Endothelial cell (in vitro differentiated cells): ENCODE measurements at regions not wholly inside any gene's neighbourhood (a gene's known extent, or its start where the extent isn't known, plus 50 kb on each side); places are given as distances from the start of the nearest gene placed in this dataset.

Experiments used
- DNase-seq: peaks from one replicate; pipeline ENCODE4 v3.0.0; 2021; ENCODE audit warnings: low spot score
- H3K27ac Mint-ChIP-seq: one replicate; pipeline ENCODE4 v1.8.0; 2021; ENCODE audit warnings: mixed read lengths, inconsistent platforms; ENCODE audit not compliant: unreplicated experiment
- H3K27me3 Mint-ChIP-seq: one replicate; pipeline ENCODE4 v1.8.0; 2021; ENCODE audit warnings: mild to moderate bottlenecking, moderate library complexity, mixed read lengths, inconsistent platforms; ENCODE audit not compliant: unreplicated experiment
- H3K36me3 Mint-ChIP-seq: one replicate; pipeline ENCODE4 v1.8.0; 2021; ENCODE audit warnings: mild to moderate bottlenecking, low read depth, mixed read lengths, inconsistent platforms; ENCODE audit not compliant: unreplicated experiment
- H3K4me1 Mint-ChIP-seq: one replicate; pipeline ENCODE4 v1.8.0; 2021; ENCODE audit warnings: mild to moderate bottlenecking, mixed read lengths, inconsistent platforms; ENCODE audit not compliant: unreplicated experiment
- H3K4me3 Mint-ChIP-seq: one replicate; pipeline ENCODE4 v1.8.0; 2021; ENCODE audit warnings: mild to moderate bottlenecking, mixed read lengths, inconsistent platforms; ENCODE audit not compliant: unreplicated experiment
- H3K9me3 Mint-ChIP-seq: one replicate; pipeline ENCODE4 v1.8.0; 2021; ENCODE audit warnings: mixed read lengths, inconsistent platforms; ENCODE audit not compliant: unreplicated experiment
- TF ChIP-seq, protein P1 (sequence below): fragments of 200-600 bp; sonication (generic); IDR thresholded peaks from one replicate; pipeline ENCODE4 v1.5.0; 2021; ENCODE audit warnings: antibody characterized with exemption; ENCODE audit not compliant: unreplicated experiment

GRCh38 chr3:18870642-18871041 is 277.7 kb upstream of the KCNH8 start:
- H3K9me3 Mint-ChIP-seq, result no peaks in the 10 kb centered on the region
- DNase-seq, result no peak
- H3K27me3 Mint-ChIP-seq, result no peaks in the 10 kb centered on the region
- no peak overlapping the region for H3K27ac Mint-ChIP-seq
- TF ChIP-seq, protein P1, sequence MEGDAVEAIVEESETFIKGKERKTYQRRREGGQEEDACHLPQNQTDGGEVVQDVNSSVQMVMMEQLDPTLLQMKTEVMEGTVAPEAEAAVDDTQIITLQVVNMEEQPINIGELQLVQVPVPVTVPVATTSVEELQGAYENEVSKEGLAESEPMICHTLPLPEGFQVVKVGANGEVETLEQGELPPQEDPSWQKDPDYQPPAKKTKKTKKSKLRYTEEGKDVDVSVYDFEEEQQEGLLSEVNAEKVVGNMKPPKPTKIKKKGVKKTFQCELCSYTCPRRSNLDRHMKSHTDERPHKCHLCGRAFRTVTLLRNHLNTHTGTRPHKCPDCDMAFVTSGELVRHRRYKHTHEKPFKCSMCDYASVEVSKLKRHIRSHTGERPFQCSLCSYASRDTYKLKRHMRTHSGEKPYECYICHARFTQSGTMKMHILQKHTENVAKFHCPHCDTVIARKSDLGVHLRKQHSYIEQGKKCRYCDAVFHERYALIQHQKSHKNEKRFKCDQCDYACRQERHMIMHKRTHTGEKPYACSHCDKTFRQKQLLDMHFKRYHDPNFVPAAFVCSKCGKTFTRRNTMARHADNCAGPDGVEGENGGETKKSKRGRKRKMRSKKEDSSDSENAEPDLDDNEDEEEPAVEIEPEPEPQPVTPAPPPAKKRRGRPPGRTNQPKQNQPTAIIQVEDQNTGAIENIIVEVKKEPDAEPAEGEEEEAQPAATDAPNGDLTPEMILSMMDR, result no peak
- H3K4me3 Mint-ChIP-seq, result no peak overlapping the region
- no peaks in the 10 kb centered on the region for H3K36me3 Mint-ChIP-seq
- no peaks in the 10 kb centered on the region for H3K4me1 Mint-ChIP-seq

DNA sequence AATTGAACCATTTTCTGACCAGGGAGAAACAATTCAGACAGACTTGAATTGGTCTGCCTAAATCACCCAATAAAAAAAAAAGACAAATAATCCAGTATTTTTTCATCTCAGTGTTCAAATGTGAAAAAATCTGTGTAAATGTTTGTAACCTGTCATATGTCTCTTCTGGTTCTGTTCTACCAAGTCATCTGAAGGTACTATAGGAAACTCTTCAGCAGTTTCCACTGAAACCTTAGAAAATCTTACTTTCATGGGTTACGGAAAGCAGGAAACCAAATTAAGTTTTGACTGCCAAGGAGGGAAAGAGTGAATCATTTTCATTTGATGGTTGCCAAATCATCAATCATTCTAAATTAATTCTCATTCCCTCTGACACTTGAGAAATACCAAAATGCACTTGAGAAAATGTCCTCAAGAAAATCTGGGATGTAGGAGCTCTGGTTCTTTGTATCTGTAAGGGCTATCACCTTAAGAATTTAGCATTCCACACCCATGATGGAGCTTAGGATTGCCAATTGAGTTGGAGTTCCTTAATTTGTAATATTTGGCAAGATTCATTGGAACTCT is 278.2 kb upstream of the KCNH8 start:
- H3K4me3 Mint-ChIP-seq, result no peak overlapping the region
- H3K27me3 Mint-ChIP-seq, result no peaks in the 10 kb centered on the region
- no peaks in the 10 kb centered on the region for H3K4me1 Mint-ChIP-seq
- TF ChIP-seq, protein P1, result no peak
- DNase-seq, result no peak
- no peaks in the 10 kb centered on the region for H3K9me3 Mint-ChIP-seq
- no peaks in the 10 kb centered on the region for H3K36me3 Mint-ChIP-seq
- H3K27ac Mint-ChIP-seq, result no peak overlapping the region

GRCh38 chr3:18868911-18869689 is 279.2 kb upstream of the KCNH8 start:
- TF ChIP-seq, protein P1, result no peak
- Mint-ChIP-seq H3K36me3 (no peaks in the 10 kb centered on the region), H3K27ac (no peak overlapping the region), H3K4me3 (no peak overlapping the region), H3K27me3 (no peaks in the 10 kb centered on the region), H3K4me1 (no peaks in the 10 kb centered on the region), H3K9me3 (no peaks in the 10 kb centered on the region)
- DNase-seq, result no peak

DNA sequence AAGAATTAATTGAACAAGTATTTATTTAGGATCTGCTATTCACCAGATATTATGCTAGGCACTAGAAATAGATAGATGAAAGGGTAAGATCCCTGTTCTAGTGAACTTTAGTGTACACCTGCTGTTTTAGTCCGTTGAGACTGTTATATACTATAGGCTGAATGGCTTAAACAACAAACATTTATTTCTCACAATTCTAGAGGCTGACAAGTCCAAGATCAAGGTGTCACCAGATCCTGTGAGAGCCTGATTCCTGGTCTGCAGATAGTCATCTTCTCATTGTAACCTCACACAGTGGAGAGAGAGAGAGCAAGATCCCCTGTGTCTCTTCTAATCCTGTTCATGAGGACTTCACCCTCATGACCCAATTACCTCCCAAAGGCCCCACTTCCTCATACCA is 281.4 kb upstream of the KCNH8 start:
- Mint-ChIP-seq H3K4me3 (no peak overlapping the region), H3K36me3 (no peaks in the 10 kb centered on the region), H3K4me1 (no peaks in the 10 kb centered on the region), H3K9me3 (no peaks in the 10 kb centered on the region), H3K27me3 (no peaks in the 10 kb centered on the region), H3K27ac (no peak overlapping the region)
- DNase-seq, result no peak
- TF ChIP-seq, protein P1, result no peak
